ENCODE measurements at regions not wholly inside any gene's neighbourhood (a gene's known extent, or its start where the extent isn't known, plus 50 kb on each side); places are given as distances from the start of the nearest gene placed in this dataset.

DNA sequence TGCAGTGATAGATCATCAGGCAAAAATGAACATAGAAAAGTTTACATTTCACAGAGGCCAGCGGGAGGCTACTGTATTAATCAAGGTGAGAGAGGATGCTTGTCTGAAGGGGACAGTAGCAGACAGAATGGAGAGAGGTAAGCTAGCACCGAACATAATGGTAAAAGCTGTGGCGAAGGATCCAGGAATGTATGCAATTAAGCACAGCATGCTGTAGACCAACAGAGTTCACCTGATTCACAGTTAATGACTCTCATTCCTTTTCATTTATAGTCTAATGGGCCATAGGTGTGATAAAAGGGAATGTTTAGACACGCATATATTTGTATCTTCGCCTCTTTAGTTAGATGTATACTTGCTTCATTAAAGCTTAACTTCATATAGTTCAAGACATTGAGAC lies 150.9 kb upstream of the MBL2 start:
- TF ChIP-seq EZH2 (IDR thresholded peaks at IDR 0.05) (no peak), POLR2AphosphoS5 (IDR thresholded peaks at IDR 0.05; ENCODE audit: borderline replicate concordance, low read depth, low read length) (no peak)

Data from SK-N-MC (cell line).